ENCODE measurements at regions not wholly inside any gene's neighbourhood (a gene's known extent, or its start where the extent isn't known, plus 50 kb on each side); places are given as distances from the start of the nearest gene placed in this dataset.

DNA sequence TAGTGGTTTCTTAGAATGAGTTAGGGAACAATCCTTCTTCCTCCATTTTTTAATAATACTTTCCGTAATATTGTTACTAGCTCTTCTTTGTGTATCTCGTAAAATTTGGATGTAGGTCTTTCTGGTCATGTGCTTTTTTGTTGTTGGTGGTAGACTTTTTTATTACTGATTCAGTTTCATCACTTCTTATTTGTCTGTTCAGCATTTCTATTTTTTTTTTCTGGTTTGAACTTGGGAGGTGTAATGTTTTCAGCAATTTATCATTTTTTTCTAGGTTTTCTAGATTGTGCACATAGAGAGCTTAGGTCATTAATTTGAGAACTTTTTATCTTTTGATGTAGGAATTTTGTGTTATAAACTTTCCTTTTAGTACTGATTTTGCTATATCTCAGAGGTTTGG lies 1299.9 kb downstream of the FSCB start:
- Mint-ChIP-seq H3K27ac (no peak overlapping the region), H3K4me3 (no peak overlapping the region), H3K36me3 (ENCODE audit: low read depth) (no peaks in the 10 kb centered on the region), H3K9me3 (no peaks in the 10 kb centered on the region), H3K27me3 (ENCODE audit: low read depth, poor library complexity) (no peaks in the 10 kb centered on the region), H3K4me1 (no peaks in the 10 kb centered on the region)
- TF ChIP-seq, protein P1, sequence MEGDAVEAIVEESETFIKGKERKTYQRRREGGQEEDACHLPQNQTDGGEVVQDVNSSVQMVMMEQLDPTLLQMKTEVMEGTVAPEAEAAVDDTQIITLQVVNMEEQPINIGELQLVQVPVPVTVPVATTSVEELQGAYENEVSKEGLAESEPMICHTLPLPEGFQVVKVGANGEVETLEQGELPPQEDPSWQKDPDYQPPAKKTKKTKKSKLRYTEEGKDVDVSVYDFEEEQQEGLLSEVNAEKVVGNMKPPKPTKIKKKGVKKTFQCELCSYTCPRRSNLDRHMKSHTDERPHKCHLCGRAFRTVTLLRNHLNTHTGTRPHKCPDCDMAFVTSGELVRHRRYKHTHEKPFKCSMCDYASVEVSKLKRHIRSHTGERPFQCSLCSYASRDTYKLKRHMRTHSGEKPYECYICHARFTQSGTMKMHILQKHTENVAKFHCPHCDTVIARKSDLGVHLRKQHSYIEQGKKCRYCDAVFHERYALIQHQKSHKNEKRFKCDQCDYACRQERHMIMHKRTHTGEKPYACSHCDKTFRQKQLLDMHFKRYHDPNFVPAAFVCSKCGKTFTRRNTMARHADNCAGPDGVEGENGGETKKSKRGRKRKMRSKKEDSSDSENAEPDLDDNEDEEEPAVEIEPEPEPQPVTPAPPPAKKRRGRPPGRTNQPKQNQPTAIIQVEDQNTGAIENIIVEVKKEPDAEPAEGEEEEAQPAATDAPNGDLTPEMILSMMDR (IDR thresholded peaks at IDR 0.05): no peak
- no peak for DNase-seq

DNA sequence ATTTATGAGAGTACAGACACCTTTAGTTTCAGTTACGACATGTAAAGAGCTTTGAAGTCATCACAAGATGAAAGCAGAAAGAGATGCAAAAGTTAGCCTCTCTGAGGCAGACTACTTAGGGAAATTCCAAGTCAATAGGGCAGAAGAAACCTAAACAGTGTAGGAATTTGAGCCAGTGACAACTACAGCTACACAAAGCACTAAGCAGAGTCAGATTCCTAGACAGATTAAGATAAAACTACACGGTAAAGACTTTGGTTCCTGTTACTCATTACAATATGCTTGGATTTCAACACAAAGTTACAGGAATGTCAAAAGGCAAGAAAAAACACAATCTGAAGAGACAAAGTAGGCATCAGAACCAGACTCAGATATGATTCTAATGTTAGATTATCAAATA lies 1302.3 kb downstream of the FSCB start:
- no peak overlapping the region for H3K27ac Mint-ChIP-seq
- no peaks in the 10 kb centered on the region for H3K27me3 Mint-ChIP-seq (ENCODE audit: low read depth, poor library complexity)
- no peak overlapping the region for H3K4me3 Mint-ChIP-seq
- no peaks in the 10 kb centered on the region for H3K36me3 Mint-ChIP-seq (ENCODE audit: low read depth)
- DNase-seq: no peak
- H3K4me1 Mint-ChIP-seq: no peaks in the 10 kb centered on the region
- TF ChIP-seq, protein P1 (IDR thresholded peaks at IDR 0.05): no peak
- no peaks in the 10 kb centered on the region for H3K9me3 Mint-ChIP-seq

DNA sequence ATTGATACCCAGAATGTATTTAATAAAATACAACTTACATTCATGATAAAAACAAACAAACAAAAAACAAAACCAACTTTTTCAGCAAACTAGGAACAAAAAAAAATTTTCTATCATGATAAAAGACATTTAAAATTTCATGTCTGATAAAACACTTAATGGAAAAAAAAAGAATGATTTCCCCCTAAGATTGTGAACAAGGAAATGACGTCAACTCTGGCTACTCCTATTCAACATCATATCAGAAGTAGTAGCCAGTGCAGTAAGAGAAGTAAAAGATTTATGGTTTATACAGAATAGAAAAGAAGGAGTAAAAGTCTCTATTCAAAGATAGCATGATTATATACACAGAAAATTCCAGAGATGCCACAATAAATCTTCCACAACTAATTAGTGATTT lies 1306.6 kb downstream of the FSCB start:
- Mint-ChIP-seq H3K9me3 (no peaks in the 10 kb centered on the region), H3K4me1 (no peaks in the 10 kb centered on the region), H3K4me3 (no peak overlapping the region), H3K36me3 (ENCODE audit: low read depth) (no peaks in the 10 kb centered on the region), H3K27ac (no peak overlapping the region), H3K27me3 (ENCODE audit: low read depth, poor library complexity) (no peaks in the 10 kb centered on the region)
- TF ChIP-seq, protein P1 (IDR thresholded peaks at IDR 0.05): no peak
- no peak for DNase-seq

DNA sequence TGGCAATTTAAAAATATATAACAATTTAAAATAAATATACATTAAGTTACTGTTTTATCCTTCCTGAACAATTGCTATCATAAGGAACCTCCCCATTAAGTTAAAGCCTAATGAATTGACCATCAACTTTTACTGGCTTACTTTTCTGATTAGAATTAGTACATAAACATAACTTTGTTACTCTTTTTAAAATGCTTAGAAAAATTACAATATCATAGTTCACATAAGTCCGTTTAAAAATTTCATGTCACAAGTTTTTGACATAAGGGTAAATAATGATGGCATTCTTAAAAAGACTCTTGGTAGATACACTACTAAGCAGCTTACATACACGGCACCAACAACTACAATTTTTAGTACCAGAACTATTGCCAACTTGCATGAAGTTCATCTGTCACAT lies 1308.6 kb downstream of the FSCB start:
- TF ChIP-seq, protein P1 (IDR thresholded peaks at IDR 0.05): no peak
- no peak for DNase-seq
- H3K36me3 Mint-ChIP-seq (ENCODE audit: low read depth): no peaks in the 10 kb centered on the region
- H3K9me3 Mint-ChIP-seq: no peaks in the 10 kb centered on the region
- H3K4me3 Mint-ChIP-seq: no peak overlapping the region
- H3K27me3 Mint-ChIP-seq (ENCODE audit: low read depth, poor library complexity): no peaks in the 10 kb centered on the region
- H3K27ac Mint-ChIP-seq: no peak overlapping the region
- H3K4me1 Mint-ChIP-seq: no peaks in the 10 kb centered on the region

DNA sequence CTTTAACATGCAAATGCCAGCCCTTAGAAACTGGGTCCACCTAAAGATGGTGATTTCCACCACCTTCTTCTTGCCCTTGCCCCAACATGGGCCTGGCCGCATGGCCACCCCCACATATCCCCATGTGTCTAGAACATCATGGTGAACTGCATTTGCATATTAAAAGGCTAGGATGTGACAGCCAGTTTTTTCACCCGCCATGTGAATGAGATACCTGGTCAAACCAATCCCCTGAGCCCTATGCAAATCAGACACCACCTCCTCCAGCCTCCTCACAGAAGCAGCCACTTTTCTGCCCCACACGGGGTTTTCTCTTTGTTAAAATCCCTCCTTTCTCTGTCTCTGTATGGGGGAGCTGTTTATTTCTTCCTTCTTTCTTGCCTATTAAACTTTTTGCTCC lies 1322.5 kb downstream of the FSCB start:
- Mint-ChIP-seq H3K4me3 (no peak overlapping the region), H3K36me3 (ENCODE audit: low read depth) (no peaks in the 10 kb centered on the region), H3K27ac (no peak overlapping the region), H3K27me3 (ENCODE audit: low read depth, poor library complexity) (peaks cover 5% of the 10 kb centered on the region), H3K4me1 (no peaks in the 10 kb centered on the region), H3K9me3 (no peaks in the 10 kb centered on the region)
- TF ChIP-seq, protein P1 (IDR thresholded peaks at IDR 0.05): no peak
- DNase-seq: no peak

DNA sequence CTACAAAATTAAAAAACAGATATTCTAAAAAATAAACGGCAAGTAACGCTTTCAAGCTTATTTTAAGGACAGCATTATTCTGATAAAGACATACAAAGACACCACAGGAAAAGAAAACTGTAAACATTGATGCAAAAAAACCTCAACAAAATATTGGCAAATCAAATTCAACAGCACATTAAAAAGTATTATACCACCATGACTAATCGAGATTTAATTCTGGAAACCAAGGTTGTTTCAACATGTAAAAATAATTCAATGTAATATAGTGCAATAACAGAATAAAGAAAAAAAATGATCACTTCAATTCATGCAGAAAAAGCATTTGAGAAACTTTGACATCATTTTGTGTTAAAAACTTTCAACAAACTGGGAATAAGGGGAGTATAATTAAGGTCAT lies 1323.2 kb downstream of the FSCB start:
- H3K36me3 Mint-ChIP-seq (ENCODE audit: low read depth): no peaks in the 10 kb centered on the region
- H3K4me3 Mint-ChIP-seq: no peak overlapping the region
- no peak for DNase-seq
- H3K9me3 Mint-ChIP-seq: no peaks in the 10 kb centered on the region
- H3K27me3 Mint-ChIP-seq (ENCODE audit: low read depth, poor library complexity): peaks cover 5% of the 10 kb centered on the region
- TF ChIP-seq, protein P1 (IDR thresholded peaks at IDR 0.05): no peak
- H3K4me1 Mint-ChIP-seq: no peaks in the 10 kb centered on the region
- H3K27ac Mint-ChIP-seq: no peak overlapping the region

Data from nephron progenitor cell (in vitro differentiated cells).